K562 (cell line): ENCODE measurements at regions not wholly inside any gene's neighbourhood (a gene's known extent, or its start where the extent isn't known, plus 50 kb on each side); places are given as distances from the start of the nearest gene placed in this dataset.
A peak's percentile ranks its signal among the peaks of the same experiment; 100 is the strongest.

ENCODE experiments used
- ESRRB ChIP-seq: fragments of 250-450 bp; sonication (Bioruptor Pico); IDR thresholded peaks from 2 replicates; pipeline ENCODE4 v1.5.0; 2020; ENCODE audit warnings: mild to moderate bottlenecking, moderate library complexity, borderline replicate concordance
- GABPB1 ChIP-seq: sonication (generic); formaldehyde crosslinking; IDR thresholded peaks from 2 replicates; pipeline ENCODE4 v1.8.0; 2022; ENCODE audit warnings: mild to moderate bottlenecking, missing genetic modification reagents
- GTF2A2 ChIP-seq: IDR thresholded peaks from 2 replicates; pipeline ENCODE4 v1.6.1; 2016; ENCODE audit warnings: mild to moderate bottlenecking, missing genetic modification characterization, missing compliant biosample characterization
- RAD21 ChIP-seq, 2 experiments: fragments of 250-450 bp in 1 of 2; fragments of 450-650 bp in 1 of 2; sonication (Bioruptor Pico) in 1 of 2; formaldehyde crosslinking in 1 of 2; IDR thresholded peaks in 1 of 2; conservative IDR thresholded peaks in 1 of 2; 2 replicates each; pipeline versions ENCODE4 v1.4.0 to v1.8.0; 2020 to 2022; ENCODE audit warnings: mild to moderate bottlenecking in 2 of 2, moderate library complexity in 1 of 2
- RBM34 ChIP-seq: fragments of 200-400 bp; formaldehyde crosslinking; IDR thresholded peaks from 2 replicates; pipeline ENCODE4 v1.6.1; 2018; ENCODE audit warnings: low read length, borderline replicate concordance; ENCODE audit not compliant: insufficient read depth
- SMC3 ChIP-seq: conservative IDR thresholded peaks from 2 replicates; pipeline ENCODE4 v1.6.1; 2011; ENCODE audit warnings: low read depth, low read length, improper control_type of control experiment; ENCODE audit not compliant: insufficient read depth
- ZBTB17 ChIP-seq: fragments of 450-650 bp; formaldehyde crosslinking; IDR thresholded peaks from 2 replicates; pipeline ENCODE4 v1.4.0; 2020; ENCODE audit warnings: mild to moderate bottlenecking
- ZFP30 ChIP-seq: fragments of 250-450 bp; sonication (Bioruptor Pico); IDR thresholded peaks from 2 replicates; pipeline ENCODE4 v1.8.0; 2022; ENCODE audit warnings: moderate library complexity, mild to moderate bottlenecking, inconsistent platforms, borderline replicate concordance
- TF ChIP-seq, protein P1 (sequence below), 2 experiments: fragments of 450-650 bp; IDR thresholded peaks; 2 replicates each; pipeline ENCODE4 v1.6.1; 2016; ENCODE audit warnings: mild to moderate bottlenecking in 2 of 2, borderline replicate concordance in 1 of 2, low read depth in 1 of 2, moderate library complexity in 1 of 2
- TF ChIP-seq, protein P2 (sequence below): sonication (generic); formaldehyde crosslinking; IDR thresholded peaks from 2 replicates; pipeline ENCODE4 v1.9.0; 2022; ENCODE audit warnings: mild to moderate bottlenecking, missing genetic modification reagents
- TF ChIP-seq, protein P3 (sequence below): fragments of 200-800 bp; sonication (Bioruptor generic); IDR thresholded peaks from 2 replicates; pipeline ENCODE4 v1.6.1; 2017; ENCODE audit warnings: missing genetic modification characterization, missing compliant biosample characterization
- TF ChIP-seq, protein P4 (sequence below), 2 experiments: IDR thresholded peaks in 1 of 2; conservative IDR thresholded peaks in 1 of 2; 2 replicates each; pipeline ENCODE4 v1.6.1; 2016; ENCODE audit warnings: low read depth in 2 of 2, mild to moderate bottlenecking in 1 of 2, missing compliant biosample characterization in 1 of 2, missing genetic modification characterization in 1 of 2, moderate library complexity in 1 of 2

DNA sequence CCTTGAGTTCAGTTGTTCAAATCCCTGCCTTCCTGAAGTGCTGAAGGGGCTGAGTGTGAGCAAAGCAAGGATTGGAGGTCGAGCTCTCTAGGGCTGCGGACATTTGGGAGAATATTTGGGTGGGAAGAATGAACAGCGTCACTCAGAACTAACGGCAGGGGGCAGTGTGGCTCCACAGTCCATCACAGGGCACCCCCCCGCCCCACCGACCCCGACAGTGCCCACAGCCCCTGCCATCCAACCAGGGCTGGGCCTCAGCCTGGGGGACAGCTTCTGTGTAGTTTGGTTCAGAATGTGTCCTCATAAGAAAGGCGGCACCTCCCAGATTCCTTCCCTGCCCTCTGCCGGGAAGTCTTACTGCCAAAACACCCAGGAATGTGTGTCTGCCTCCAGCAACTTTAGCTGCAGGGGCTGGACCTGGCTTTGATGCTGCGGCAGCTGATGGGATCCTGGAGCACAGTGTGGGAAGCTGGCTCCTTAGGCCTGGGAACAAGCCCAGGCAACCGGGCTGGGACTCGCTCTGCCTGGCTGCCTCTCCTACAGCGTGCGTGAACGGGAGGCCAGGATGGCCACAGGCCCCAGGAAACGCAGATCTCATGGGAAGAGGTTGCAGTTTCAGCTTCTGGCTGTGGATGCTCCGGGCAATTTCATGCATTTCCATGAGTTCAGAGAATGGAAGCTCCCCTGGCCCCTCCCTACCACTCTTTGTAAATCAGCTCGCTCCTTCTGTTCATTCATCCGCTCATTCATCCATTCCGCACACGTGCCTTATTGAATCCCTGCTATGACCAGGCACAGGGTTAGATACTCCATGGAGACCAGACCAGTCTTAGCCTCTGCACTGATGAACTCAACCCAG is 104.9 kb upstream of the TMPRSS2 start (continued):
- TF ChIP-seq RBM34 (no peak), GTF2A2 (no peak), ESRRB (CRISPR knock-in tag) (no peak), GABPB1 (CRISPR knock-in tag) (no peak), RAD21 (CRISPR knock-in tag; conservative IDR thresholded peaks at IDR 0.05 in 1 of 2, IDR thresholded peaks at IDR 0.05 in 1 of 2) (peak; percentile 45 to 74), SMC3 (peak; percentile 54; the same call in 1 of the 2 replicates), ZBTB17 (CRISPR knock-in tag) (no peak), ZFP30 (CRISPR knock-in tag) (no peak)
- TF ChIP-seq, protein P1, sequence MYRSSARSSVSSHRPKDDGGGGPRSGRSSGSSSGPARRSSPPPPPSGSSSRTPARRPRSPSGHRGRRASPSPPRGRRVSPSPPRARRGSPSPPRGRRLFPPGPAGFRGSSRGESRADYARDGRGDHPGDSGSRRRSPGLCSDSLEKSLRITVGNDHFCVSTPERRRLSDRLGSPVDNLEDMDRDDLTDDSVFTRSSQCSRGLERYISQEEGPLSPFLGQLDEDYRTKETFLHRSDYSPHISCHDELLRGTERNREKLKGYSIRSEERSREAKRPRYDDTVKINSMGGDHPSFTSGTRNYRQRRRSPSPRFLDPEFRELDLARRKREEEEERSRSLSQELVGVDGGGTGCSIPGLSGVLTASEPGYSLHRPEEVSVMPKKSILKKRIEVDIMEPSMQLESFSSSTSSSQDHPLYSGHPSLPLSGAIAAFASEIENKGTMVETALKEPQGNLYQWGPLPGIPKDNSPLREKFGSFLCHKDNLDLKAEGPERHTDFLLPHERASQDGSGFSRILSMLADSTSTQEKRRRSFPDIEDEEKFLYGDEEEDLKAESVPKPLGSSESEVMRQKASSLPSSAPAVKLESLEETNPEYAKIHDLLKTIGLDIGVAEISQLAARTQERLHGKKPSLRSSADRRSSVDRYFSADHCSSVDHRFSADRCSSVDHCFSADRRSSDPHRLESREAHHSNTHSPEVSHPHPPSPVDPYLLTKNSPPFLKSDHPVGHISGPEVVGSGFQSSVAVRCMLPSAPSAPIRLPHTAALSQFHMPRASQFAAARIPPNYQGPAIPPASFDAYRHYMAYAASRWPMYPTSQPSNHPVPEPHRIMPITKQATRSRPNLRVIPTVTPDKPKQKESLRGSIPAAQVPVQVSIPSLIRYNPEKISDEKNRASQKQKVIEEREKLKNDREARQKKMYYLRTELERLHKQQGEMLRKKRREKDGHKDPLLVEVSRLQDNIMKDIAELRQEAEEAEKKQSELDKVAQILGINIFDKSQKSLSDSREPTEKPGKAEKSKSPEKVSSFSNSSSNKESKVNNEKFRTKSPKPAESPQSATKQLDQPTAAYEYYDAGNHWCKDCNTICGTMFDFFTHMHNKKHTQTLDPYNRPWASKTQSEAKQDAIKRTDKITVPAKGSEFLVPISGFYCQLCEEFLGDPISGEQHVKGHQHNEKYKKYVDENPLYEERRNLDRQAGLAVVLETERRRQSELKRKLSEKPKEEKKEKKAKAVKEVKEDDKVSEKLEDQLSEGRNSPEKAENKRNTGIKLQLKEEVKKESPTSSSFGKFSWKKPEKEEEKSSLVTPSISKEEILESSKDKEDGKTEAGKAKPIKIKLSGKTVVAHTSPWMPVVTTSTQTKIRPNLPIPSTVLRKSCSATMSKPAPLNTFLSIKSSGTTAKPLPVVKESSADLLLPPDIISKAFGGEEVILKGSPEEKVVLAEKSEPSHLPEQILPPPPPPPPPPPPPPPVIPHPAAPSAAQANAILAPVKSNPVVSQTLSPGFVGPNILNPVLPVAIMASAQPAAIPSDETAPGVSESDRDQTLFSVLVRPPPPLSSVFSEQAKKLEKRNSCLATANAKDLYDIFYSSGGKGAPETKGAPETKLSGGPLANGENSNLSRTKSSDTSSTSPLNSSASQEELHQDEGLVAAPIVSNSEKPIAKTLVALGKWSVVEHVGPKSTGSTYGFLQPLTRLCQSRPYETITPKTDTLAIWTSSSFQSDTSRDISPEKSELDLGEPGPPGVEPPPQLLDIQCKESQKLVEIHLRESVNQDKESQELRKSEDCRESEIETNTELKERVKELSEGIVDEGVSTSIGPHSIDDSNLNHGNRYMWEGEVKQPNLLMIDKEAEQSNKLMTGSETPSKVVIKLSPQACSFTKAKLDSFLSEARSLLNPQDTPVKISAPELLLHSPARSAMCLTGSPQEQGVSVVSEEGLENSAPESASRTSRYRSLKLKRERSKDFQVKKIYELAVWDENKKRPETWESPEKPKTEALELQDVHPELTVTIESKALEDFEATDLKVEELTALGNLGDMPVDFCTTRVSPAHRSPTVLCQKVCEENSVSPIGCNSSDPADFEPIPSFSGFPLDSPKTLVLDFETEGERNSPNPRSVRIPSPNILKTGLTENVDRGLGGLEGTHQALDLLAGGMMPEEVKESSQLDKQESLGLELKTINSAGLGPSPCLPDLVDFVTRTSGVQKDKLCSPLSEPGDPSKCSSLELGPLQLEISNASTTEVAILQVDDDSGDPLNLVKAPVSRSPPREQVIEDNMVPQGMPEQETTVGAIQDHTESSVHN (IDR thresholded peaks at IDR 0.05; ENCODE audit: borderline replicate concordance in 1 of 2, low read depth in 1 of 2), result no peak
- TF ChIP-seq, protein P2, sequence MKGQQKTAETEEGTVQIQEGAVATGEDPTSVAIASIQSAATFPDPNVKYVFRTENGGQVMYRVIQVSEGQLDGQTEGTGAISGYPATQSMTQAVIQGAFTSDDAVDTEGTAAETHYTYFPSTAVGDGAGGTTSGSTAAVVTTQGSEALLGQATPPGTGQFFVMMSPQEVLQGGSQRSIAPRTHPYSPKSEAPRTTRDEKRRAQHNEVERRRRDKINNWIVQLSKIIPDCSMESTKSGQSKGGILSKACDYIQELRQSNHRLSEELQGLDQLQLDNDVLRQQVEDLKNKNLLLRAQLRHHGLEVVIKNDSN (CRISPR knock-in tag), result no peak
- TF ChIP-seq, protein P3, sequence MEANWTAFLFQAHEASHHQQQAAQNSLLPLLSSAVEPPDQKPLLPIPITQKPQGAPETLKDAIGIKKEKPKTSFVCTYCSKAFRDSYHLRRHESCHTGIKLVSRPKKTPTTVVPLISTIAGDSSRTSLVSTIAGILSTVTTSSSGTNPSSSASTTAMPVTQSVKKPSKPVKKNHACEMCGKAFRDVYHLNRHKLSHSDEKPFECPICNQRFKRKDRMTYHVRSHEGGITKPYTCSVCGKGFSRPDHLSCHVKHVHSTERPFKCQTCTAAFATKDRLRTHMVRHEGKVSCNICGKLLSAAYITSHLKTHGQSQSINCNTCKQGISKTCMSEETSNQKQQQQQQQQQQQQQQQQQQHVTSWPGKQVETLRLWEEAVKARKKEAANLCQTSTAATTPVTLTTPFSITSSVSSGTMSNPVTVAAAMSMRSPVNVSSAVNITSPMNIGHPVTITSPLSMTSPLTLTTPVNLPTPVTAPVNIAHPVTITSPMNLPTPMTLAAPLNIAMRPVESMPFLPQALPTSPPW (CRISPR knock-in tag), result peak; percentile 64
- TF ChIP-seq, protein P4, sequence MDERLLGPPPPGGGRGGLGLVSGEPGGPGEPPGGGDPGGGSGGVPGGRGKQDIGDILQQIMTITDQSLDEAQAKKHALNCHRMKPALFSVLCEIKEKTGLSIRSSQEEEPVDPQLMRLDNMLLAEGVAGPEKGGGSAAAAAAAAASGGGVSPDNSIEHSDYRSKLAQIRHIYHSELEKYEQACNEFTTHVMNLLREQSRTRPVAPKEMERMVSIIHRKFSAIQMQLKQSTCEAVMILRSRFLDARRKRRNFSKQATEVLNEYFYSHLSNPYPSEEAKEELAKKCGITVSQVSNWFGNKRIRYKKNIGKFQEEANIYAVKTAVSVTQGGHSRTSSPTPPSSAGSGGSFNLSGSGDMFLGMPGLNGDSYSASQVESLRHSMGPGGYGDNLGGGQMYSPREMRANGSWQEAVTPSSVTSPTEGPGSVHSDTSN (CRISPR knock-in tag; IDR thresholded peaks at IDR 0.05; ENCODE audit: low read depth), result no peak
- TF ChIP-seq, protein P4 (tag; conservative IDR thresholded peaks at IDR 0.05; ENCODE audit: low read depth), result no peak
